Effector memory CD8-positive, alpha-beta T cell (primary cell): ENCODE measurements at regions not wholly inside any gene's neighbourhood (a gene's known extent, or its start where the extent isn't known, plus 50 kb on each side); places are given as distances from the start of the nearest gene placed in this dataset.

Experiments used
- ATAC-seq: fragments of 150-1000 bp; cut with Tn5 transposase; replicated peaks from 2 replicates; pipeline ENCODE4 v1.10.0; 2021; ENCODE audit warnings: mild to moderate bottlenecking, moderate library complexity
- DNase-seq, 3 experiments: peaks; one replicate each; pipeline ENCODE4 v3.0.0; 2021
- H3K27ac Mint-ChIP-seq, 2 donors: one replicate each; pipeline ENCODE4 v1.8.0; 2022; ENCODE audit warnings: mild to moderate bottlenecking in 2 of 2, mixed read lengths in 2 of 2, moderate library complexity in 2 of 2
- H3K27me3 Mint-ChIP-seq, 2 donors: one replicate each; pipeline ENCODE4 v1.8.0; 2022; ENCODE audit warnings: mixed read lengths in 2 of 2
- H3K36me3 Mint-ChIP-seq: one replicate; pipeline ENCODE4 v1.8.0; 2022; ENCODE audit warnings: mild to moderate bottlenecking, moderate library complexity, mixed read lengths; ENCODE audit not compliant: insufficient read depth
- H3K4me1 Mint-ChIP-seq, 2 donors: one replicate each; pipeline ENCODE4 v1.8.0; 2022; ENCODE audit warnings: low read depth in 2 of 2, mixed read lengths in 2 of 2
- H3K4me3 Mint-ChIP-seq, 2 donors: one replicate each; pipeline ENCODE4 v1.8.0; 2022; ENCODE audit warnings: mild to moderate bottlenecking in 2 of 2, mixed read lengths in 2 of 2, moderate library complexity in 2 of 2
- H3K9me3 Mint-ChIP-seq, 2 donors: one replicate each; pipeline ENCODE4 v1.8.0; 2022; ENCODE audit warnings: mixed read lengths in 2 of 2

DNA sequence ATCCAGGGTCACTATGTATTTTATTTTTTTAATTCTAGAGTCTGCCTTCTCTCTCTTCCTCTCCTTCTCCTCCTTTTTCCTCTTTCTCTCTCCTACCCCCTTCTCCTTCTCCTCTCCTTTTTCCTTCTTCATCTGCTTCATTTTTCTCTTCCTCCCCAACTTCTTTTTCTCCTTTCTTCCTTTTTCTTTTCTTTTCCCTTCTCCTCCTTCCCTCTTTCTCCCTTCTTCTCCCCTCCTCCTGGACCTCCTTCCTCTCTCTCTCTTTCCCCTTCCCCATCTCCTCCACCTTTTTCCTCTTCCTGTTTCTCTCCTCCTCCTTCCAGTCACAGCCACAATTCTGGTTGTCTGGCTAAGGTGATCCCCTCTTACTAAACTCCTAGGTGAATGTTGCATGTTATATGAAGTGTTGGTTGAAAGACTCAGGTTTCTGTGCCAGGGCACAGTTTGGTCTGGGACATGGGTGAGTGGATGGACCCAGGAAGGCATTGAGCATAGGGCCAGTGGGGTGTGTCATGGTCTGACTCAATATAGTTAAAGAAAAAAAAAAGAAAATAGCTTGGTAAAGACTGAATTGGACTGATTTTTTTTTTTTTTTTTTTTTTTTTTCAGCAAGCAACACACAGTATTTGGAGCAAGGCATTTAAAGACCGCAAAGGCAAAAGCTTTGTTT, 266.9 kb downstream of the TGFB2 start:
- peaks cover 0 to 5% of the 10 kb centered on the region in 2 donors for H3K9me3 Mint-ChIP-seq

DNA sequence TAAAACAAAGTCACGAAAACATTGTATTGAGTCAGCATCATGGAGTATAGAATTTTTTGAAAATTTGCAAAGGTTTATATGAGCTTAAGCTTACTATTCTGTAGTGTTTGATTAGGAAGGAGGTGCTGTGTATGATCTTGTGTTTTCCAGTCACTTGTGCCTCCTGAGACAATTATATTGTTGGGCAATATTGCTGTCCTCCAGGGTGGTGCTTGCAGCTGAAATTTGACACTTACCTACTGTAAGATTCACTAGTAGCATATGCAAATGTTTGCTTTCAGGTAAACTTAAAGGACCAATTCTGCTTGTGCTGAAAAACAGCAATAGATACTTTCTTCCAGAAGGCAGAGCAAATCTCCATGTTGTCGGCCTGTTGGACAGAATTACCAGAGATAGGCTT, 268.0 kb downstream of the TGFB2 start:
- no peaks in the 10 kb centered on the region for H3K36me3 Mint-ChIP-seq
- DNase-seq = no peak
- H3K9me3 Mint-ChIP-seq = peaks cover 0 to 5% of the 10 kb centered on the region in 2 donors
- no peak overlapping the region for H3K27ac Mint-ChIP-seq
- no peaks in the 10 kb centered on the region for H3K4me1 Mint-ChIP-seq
- H3K27me3 Mint-ChIP-seq = no peaks in the 10 kb centered on the region
- H3K4me3 Mint-ChIP-seq = no peak overlapping the region
- no peak for ATAC-seq

More for the DNA sequence above, 266.9 kb downstream of the TGFB2 start:
- no peak for ATAC-seq
- no peak for DNase-seq
- no peak overlapping the region for H3K4me3 Mint-ChIP-seq
- H3K4me1 Mint-ChIP-seq = no peaks in the 10 kb centered on the region
- no peaks in the 10 kb centered on the region for H3K36me3 Mint-ChIP-seq
- H3K27ac Mint-ChIP-seq = no peak overlapping the region
- no peaks in the 10 kb centered on the region for H3K27me3 Mint-ChIP-seq

DNA sequence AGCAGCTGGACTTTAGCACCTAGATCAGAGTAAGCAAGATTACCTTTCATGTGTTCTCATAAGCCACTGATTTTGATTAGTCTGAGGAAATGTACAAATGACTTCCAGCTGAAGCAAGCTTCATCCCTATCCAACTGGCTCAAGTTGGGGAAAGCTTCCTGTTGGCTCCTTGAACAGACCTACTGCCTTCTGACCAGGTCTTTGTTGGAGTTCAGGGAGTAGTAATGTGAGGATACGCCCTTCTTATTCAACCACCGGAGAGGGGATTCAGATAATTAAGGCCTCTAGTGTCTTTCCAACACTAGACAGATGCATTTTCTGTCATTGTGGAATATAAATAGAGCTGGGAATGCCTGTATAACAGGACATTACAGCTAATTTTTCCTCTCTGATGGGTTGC, 268.9 kb downstream of the TGFB2 start:
- H3K27ac Mint-ChIP-seq = no peak overlapping the region
- no peak overlapping the region for H3K4me3 Mint-ChIP-seq
- no peaks in the 10 kb centered on the region for H3K4me1 Mint-ChIP-seq
- ATAC-seq (no peak), DNase-seq (no peak)
- H3K36me3 Mint-ChIP-seq = no peaks in the 10 kb centered on the region
- no peaks in the 10 kb centered on the region for H3K27me3 Mint-ChIP-seq
- H3K9me3 Mint-ChIP-seq = peaks cover 0 to 2% of the 10 kb centered on the region in 2 donors

DNA sequence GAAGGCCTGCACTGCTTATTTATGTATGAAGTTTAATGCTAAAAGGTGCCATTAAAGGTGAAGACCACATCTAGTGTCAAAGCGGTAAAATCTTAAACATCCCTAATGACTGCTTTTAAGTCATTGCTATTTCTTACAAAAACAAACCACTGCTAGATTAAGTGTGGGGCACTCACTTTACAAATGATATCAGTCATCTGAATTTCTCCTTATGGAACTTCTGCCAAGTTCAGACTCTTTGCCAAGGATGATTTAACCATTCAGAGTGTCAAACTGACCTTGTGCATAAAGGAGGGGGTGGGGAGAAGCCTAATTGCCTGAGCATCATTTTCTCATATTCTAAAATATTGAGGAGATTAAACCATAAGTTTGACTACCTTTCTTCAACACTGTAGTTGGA, 271.5 kb downstream of the TGFB2 start:
- Mint-ChIP-seq H3K4me1 (no peaks in the 10 kb centered on the region), H3K4me3 (no peak overlapping the region), H3K27ac (no peak overlapping the region), H3K9me3 (peaks cover 0 to 2% of the 10 kb centered on the region in 2 donors), H3K27me3 (no peaks in the 10 kb centered on the region), H3K36me3 (no peaks in the 10 kb centered on the region)
- ATAC-seq (no peak), DNase-seq (no peak)

DNA sequence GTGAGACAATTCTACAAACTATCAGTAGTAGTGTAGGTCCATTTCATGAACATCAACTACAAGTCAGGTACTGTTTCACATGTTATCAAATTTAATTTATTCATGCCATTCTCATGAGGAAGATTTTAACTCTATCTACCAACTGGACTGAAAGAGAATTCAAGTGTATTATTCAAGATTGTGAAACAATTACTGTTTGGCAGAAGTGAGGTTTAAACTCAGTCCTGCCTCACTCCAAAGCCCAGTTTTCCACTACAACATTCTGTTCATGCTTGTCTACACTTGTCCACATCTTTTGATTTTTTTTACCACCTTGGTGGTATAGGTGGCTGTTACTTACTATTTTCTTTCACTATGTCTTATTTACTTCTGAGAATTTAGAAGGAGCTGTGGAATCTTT, 272.9 kb downstream of the TGFB2 start:
- H3K4me3 Mint-ChIP-seq = no peak overlapping the region
- H3K27me3 Mint-ChIP-seq = no peaks in the 10 kb centered on the region
- peaks cover 0 to 2% of the 10 kb centered on the region in 2 donors for H3K9me3 Mint-ChIP-seq
- DNase-seq = no peak
- no peak overlapping the region for H3K27ac Mint-ChIP-seq
- H3K36me3 Mint-ChIP-seq = peaks cover under 1% of the 10 kb centered on the region
- ATAC-seq = no peak
- no peaks in the 10 kb centered on the region for H3K4me1 Mint-ChIP-seq

DNA sequence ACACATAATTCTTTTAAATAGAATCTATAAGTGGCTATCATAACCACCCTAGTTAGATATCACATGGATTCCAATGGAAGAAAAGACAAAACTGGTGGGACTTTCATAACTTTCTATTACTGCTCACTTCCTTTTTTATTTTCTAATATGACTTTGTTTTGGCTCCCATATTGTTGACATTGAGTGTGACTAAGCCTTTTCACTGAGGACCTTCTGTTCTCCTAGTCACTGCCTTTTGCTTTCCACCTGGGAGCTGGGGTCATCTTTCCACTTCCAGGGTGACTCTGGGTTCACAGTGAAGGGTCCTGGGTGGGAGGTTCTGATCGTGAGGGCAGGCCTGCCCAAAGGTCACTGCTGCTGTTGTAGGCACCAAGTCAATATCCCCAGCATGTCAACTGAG, 275.8 kb downstream of the TGFB2 start:
- H3K36me3 Mint-ChIP-seq = peaks cover 4% of the 10 kb centered on the region
- H3K9me3 Mint-ChIP-seq = peaks cover 0 to 2% of the 10 kb centered on the region in 2 donors
- no peak for ATAC-seq
- H3K27ac Mint-ChIP-seq = no peak overlapping the region
- no peaks in the 10 kb centered on the region for H3K27me3 Mint-ChIP-seq
- H3K4me1 Mint-ChIP-seq = no peaks in the 10 kb centered on the region
- no peak overlapping the region for H3K4me3 Mint-ChIP-seq
- DNase-seq = no peak

DNA sequence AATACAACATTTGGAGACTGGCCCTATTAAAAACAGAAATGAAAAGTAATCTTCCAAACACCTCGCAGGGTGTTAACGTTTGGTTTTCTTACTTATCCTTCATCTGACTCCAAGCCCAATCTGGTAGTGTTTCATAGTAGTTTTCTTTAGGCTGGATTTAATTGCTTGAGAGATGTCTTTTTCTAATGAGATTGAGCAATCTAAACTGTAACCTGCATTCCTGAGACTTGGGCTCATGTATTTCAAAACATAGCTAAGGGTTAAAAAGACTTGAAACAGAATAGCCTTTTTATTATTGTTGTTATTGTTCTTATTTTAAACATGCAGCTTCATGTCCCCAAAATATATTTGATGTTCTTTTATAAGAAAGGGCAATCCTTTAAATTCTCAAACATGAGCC, 278.9 kb downstream of the TGFB2 start:
- Mint-ChIP-seq H3K9me3 (peaks cover 0 to 2% of the 10 kb centered on the region in 2 donors), H3K27me3 (no peaks in the 10 kb centered on the region), H3K27ac (no peak overlapping the region), H3K36me3 (peaks cover 4% of the 10 kb centered on the region), H3K4me1 (no peaks in the 10 kb centered on the region), H3K4me3 (no peak overlapping the region)
- ATAC-seq = no peak
- no peak for DNase-seq

DNA sequence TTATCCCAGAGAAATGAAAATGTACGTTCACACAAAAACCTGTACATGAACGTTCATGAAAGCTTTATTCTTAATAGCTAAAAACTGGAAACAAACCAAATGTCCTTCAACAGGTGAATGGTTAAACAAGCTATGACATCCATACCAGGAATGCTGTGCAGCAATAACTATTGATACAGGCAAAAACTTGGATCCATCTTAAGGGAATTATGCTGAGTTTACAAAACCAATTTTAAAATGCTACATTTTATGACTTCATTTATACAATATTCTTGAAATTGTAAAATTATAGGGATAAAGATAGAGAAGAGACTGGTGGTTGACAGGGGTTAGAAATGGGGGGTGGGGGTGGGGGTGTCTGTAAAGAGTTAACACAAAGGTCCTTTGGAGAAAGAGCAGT, 280.3 kb downstream of the TGFB2 start:
- Mint-ChIP-seq H3K27me3 (no peaks in the 10 kb centered on the region), H3K36me3 (peaks cover 4% of the 10 kb centered on the region), H3K4me3 (no peak overlapping the region), H3K9me3 (peaks cover 0 to 6% of the 10 kb centered on the region in 2 donors), H3K27ac (no peak overlapping the region), H3K4me1 (no peaks in the 10 kb centered on the region)
- no peak for ATAC-seq
- DNase-seq = no peak

DNA sequence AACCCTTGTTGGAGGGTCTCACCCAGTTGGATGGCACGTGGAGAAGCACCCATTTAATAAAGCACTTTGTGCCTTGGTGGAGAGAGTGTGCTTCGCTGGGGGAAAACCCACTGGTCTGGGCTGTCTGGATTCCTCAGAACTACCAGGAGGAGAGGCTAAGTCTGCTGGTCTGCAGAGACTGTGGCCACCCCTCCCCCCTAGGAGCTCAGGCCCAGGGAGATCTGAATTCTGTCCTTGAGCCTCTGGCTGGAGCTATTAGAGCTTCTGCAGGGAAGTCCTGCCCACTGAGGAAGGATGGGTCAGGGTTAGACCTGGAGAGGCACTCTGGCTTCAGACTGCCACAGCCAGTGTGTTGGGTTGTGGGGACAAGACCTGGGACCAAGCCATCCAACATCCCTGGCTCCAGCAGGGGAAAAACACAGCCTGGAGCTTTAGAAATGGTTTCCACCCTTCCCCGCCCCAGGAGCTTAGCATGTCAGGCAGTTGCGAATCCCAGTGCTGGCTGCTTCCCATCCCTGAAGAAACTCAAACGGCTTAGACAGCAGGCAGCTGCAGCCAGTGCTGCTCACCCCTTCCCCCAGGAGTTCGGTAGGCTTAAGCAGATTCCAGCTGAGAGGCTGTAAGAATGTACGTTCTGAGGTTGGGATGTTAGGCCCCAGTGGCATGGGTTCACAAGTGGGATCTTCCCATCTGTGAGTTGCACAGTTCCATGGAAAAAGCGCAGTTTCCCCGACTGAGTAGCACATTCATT, 288.3 kb downstream of the TGFB2 start:
- H3K4me3 Mint-ChIP-seq = no peak overlapping the region
- H3K36me3 Mint-ChIP-seq = no peaks in the 10 kb centered on the region
- no peaks in the 10 kb centered on the region for H3K27me3 Mint-ChIP-seq
- no peak for ATAC-seq
- DNase-seq = no peak
- peaks cover 6 to 18% of the 10 kb centered on the region in 2 donors for H3K9me3 Mint-ChIP-seq
- H3K4me1 Mint-ChIP-seq = no peaks in the 10 kb centered on the region
- no peak overlapping the region for H3K27ac Mint-ChIP-seq

DNA sequence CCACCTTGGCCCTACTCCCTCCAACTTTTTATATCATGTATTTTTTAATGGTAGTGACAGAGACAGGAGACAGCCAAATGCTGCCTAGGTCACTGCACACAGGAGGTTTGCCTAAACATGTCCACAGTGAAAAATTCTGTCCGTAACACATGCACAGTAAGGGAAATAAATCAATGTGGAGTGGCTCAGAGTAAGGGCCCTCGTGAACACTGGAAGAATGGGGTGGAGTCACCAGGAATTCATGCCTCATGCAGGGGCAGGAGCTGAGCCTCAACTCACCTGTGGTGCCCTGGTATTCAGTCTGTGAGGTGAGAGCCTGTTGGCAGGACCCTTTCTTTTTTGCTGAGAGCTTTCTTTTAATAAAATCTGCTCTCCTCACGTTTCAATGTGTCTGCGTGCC, 289.1 kb downstream of the TGFB2 start:
- Mint-ChIP-seq H3K9me3 (peaks cover 6 to 18% of the 10 kb centered on the region in 2 donors), H3K4me1 (no peaks in the 10 kb centered on the region), H3K4me3 (no peak overlapping the region), H3K36me3 (no peaks in the 10 kb centered on the region), H3K27ac (no peak overlapping the region), H3K27me3 (no peaks in the 10 kb centered on the region)
- no peak for ATAC-seq
- DNase-seq = no peak

DNA sequence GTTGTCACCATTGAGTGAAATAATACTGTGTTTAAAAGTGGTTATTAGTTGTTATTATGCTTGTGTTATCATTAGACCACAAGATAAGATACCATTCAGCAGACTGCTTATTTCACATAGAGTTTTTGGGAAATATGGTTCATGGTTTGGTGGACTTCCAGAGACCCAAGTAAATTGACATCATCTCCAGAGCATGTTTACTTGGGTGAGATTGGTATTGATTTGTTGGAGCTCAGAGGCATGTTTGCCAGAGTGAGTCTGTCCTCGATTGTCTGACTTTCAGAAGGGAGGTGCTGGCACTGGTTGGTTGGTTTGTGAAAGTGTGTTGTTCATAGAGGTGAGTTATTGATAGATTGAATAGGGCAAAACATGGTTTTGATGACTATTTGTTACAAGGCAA, 291.4 kb downstream of the TGFB2 start:
- Mint-ChIP-seq H3K4me3 (no peak overlapping the region), H3K36me3 (no peaks in the 10 kb centered on the region), H3K27me3 (no peaks in the 10 kb centered on the region), H3K27ac (no peak overlapping the region), H3K9me3 (peaks cover under 1 to 20% of the 10 kb centered on the region in 2 donors), H3K4me1 (no peaks in the 10 kb centered on the region)
- ATAC-seq (no peak), DNase-seq (no peak)

DNA sequence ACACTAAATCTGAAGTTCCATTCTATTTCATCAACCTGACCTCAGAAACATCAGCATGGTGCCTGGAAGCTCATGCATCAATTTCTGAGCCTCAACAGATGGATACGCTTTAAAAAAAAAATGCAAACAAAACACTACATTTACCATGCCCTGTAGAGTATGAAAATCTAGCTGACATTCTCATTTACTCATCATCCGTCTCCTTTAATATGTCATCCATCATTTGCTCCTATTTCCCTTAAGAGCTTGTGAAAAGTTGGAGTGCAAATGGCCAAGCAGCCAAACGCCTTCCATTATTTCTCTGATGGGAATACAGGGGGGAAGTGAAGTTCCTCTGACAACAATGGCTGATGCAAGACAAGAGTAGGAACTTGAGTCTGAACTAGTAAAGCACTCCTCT, 295.0 kb downstream of the TGFB2 start:
- H3K36me3 Mint-ChIP-seq = no peaks in the 10 kb centered on the region
- peaks cover 0 to 6% of the 10 kb centered on the region in 2 donors for H3K9me3 Mint-ChIP-seq
- DNase-seq (no peak), ATAC-seq (no peak)
- H3K27me3 Mint-ChIP-seq = no peaks in the 10 kb centered on the region
- no peak overlapping the region for H3K4me3 Mint-ChIP-seq
- no peak overlapping the region for H3K27ac Mint-ChIP-seq
- no peaks in the 10 kb centered on the region for H3K4me1 Mint-ChIP-seq

DNA sequence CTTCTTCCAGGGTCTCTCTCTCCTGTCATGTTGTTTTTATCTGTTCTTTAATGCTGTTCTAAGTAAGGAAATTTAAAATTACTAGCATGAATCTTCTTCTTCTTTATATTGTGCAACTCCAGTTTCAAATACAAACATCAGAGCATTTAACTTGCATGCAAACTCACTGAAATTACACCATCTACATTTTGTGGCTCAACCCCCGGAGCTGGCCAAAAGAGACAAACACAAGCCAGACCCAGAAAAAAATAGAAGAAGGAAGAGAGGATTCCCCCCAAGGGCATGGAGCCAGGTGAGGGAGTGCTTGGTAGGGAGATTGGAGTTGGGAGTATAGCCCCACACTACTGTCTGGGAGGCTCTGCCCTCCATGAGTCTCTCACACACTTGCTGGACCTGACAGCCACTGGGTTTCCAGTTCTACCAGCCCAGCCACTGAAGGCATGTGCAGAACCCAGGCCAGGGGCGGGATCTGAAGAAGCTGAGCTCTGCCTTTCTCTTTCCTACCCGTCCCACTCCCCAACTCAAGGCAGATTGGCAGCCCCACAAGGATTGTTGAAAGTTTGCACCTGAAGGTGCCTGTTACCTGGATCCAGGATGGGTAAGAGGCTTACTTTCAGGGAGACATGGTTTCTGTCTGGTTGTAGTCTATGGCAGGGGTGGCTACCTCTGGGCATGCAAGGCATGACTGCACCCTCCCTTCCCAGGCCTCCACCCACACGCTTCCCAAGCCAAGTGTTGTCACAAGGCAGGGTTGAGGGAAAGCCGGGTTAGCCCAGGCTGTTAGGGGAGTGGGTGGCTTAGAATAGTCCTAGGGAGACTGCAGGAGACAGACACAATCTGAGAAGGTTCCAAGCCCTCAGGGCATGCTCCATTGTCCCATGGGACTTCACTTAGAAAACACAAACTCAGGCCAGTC, 297.2 kb downstream of the TGFB2 start:
- DNase-seq (no peak), ATAC-seq (no peak)
- peaks cover 0 to 6% of the 10 kb centered on the region in 2 donors for H3K9me3 Mint-ChIP-seq
- H3K4me3 Mint-ChIP-seq = no peak overlapping the region
- H3K36me3 Mint-ChIP-seq = no peaks in the 10 kb centered on the region
- no peaks in the 10 kb centered on the region for H3K27me3 Mint-ChIP-seq
- H3K4me1 Mint-ChIP-seq = no peaks in the 10 kb centered on the region
- no peak overlapping the region for H3K27ac Mint-ChIP-seq
